HG03135 (cell line): ENCODE measurements at regions not wholly inside any gene's neighbourhood (a gene's known extent, or its start where the extent isn't known, plus 50 kb on each side); places are given as distances from the start of the nearest gene placed in this dataset.

ENCODE experiments used
- ATAC-seq: cut with Tn5 transposase; IDR thresholded peaks from one replicate; pipeline ENCODE4 v1.9.1; 2021; ENCODE audit warnings: mild to moderate bottlenecking, moderate library complexity; ENCODE audit not compliant: unreplicated experiment

DNA sequence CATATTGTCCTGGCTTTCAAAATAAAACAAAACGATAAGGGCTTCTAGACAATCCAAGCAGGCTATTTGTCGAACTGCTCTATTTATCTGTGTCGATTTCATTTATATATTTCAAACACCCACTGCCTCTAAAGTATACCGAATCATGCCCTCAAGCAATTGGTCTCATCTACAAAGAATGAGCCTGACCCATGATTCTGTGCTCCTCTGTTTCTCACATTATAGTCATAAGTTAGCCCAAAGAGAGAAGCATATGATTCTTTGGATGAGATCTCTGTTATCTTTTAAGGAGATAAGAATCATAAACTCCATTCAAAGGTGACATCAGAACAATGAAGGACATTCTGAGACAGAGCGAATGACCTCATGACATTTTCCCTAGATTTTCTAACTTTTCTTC lies 191.1 kb downstream of the MAP2K6 start:
- no peak for ATAC-seq

DNA sequence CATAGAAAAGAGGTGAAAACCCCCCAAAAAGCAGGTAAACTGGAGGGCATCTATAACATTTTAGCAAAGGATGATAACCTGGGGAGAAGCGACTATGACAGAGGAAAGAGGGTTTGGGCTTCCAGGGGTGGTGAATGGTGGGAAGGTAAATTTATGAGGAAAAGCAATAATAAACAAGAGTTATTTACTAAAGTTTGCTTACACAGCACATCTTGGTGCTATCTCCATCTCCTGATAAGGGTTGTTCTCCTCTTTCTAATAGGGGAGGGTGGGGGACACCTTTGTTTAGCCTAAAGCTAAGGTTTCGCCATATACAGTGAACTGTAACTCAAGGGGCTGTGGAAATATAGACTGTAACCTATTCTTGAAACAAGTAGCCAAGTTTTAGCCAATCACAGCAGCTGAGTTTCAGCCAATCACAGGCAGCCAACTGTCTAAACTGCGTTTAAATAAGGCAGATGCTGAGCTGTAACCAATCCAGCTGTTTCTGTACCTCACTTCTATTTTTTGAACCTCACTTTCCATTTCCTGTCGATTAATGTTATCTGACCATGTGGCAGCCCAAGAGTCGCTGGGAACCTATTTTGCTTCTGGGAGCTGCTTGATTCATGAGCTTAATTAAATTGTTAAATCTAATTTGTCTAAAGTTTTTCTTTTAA lies 191.8 kb downstream of the MAP2K6 start:
- no peak for ATAC-seq

DNA sequence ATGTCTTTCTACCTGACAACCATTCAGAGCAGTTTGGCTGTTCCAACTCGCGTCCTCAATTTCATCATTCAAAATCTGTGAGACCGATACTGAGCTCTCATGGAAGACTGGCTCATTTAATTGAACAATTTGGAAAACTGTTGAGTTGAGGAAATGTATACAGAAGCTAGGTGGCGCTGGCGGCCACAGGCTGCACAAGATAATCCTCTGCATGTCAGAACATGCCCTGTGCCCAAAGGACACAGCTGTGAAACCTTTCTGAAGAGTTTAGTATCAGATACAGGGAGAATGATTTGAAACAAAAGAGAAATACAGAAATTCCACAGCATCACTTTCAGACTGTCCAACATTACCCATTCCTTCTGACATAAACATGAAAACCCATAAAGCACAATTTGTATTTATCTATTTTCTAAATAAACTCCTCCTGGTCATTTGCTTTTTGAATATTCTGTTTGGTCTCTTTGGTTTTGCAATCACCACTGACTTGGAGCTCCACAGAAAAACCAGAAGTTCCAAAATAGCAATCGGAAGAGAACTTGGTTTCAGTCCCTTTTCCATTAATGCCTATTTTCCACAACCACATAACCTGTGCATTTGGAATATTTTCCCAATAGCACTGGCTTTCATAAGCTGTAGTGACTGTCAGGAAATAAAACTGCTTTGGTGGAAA lies 192.8 kb downstream of the MAP2K6 start:
- ATAC-seq = peak; percentile 83

GRCh38 chr17:69608141-69608540 lies 193.6 kb downstream of the MAP2K6 start:
- no peak for ATAC-seq

GRCh38 chr17:69608808-69609472 lies 194.4 kb downstream of the MAP2K6 start:
- ATAC-seq = no peak

DNA sequence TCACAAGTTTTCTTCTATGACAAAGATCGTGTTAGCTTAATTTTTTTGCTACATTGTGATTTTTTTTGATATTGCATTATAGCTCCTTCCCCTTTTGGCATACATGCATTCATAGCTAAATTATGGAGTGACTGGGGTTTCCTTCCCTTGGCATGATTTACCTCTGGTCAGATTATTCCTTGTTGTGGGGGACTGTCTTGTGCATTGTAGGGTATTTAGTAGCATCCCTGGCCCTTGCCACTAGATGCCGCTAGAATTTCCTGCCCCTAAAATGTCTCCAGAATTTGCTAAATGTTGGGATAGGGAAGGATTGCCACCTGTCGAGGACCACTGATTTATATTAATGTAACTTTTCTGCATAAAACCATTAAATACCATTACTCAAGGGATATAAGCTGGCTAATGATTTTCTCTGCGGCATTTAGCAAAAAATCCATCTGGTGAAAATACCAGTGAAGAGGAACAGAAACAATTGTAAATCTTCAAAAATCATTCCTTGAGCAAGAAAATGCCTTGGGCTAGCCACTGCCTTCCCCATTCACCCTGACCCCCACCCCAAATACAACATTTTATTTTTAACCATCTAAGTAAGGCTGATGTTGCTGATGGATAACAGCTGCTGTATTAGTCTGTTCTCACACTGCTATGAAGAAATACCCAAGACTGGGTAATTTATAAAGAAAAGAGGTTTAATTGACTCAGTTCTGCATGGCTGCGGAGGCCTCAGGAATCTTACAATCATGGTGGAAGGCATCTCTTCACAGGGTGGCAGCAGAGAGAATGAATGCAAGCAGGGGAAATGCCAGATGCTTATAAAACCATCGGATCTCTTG lies 195.2 kb downstream of the MAP2K6 start:
- no peak for ATAC-seq

- ATAC-seq = no peak
These were observed 205.9 kb downstream of the MAP2K6 start for GRCh38 chr17:69620363-69620762.

DNA sequence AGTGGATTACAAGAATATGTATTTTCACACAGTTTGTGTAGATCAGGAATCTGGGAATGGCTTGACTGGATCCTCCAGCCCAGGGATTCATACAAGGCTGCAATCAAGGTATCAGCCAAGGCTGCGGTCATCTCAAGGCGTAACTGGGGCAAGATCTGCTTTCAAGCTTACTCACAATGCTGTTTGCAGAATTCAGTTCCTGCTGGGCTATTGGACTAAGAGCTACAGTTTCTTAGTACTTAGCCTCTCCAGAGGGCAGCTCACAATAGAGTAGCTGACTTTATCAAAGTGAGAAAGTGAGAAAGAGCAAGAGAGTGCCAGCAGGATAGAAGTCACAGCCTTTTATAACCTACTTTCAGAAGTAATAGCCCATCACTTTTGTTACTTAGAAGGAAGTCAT lies 211.0 kb downstream of the MAP2K6 start:
- ATAC-seq = no peak

DNA sequence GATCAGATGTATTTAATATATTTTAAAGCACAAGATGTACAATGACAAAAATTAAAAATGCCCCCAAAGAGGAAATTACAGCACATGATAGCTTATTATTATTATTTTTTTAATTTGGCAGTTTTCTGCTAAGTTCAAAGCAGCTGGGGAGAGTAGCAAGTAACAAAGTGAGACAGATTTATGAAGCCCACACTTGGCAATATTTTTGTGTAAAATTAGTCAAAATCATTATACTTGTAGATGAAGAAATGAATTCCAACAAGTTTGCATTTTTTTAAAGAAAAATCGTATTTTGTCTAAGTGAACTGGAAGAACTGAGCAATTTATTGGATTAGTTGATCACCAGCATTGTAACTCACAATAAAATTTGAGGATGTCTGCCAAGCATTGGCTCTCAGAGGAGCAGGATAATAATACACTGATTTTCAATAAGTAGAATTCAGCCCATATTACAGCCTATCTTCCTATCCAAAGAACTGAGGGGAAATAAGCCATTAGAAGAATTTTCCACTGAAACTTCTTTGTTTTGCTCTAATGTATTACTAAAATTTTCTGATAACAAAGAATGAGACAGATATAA lies 215.6 kb downstream of the MAP2K6 start:
- ATAC-seq = no peak

DNA sequence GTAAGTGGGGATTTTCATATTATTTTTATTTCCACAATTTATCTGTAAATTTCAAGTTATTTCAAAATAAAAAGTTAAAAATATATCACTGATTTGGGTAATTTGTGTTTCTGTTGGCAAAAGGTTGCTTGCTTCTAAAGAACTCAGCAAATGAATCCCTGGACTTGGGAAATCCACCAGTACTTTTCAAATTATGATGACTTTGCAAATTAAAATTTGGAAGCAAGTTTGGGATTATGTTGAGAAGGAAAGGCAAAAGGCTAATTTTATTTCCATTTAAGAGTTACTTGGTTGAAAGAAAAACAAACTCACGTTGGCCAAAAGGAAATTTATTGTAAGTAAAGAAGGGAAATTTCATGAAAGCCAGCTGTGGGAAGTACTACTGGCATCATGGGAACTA lies 220.3 kb downstream of the MAP2K6 start:
- no peak for ATAC-seq

DNA sequence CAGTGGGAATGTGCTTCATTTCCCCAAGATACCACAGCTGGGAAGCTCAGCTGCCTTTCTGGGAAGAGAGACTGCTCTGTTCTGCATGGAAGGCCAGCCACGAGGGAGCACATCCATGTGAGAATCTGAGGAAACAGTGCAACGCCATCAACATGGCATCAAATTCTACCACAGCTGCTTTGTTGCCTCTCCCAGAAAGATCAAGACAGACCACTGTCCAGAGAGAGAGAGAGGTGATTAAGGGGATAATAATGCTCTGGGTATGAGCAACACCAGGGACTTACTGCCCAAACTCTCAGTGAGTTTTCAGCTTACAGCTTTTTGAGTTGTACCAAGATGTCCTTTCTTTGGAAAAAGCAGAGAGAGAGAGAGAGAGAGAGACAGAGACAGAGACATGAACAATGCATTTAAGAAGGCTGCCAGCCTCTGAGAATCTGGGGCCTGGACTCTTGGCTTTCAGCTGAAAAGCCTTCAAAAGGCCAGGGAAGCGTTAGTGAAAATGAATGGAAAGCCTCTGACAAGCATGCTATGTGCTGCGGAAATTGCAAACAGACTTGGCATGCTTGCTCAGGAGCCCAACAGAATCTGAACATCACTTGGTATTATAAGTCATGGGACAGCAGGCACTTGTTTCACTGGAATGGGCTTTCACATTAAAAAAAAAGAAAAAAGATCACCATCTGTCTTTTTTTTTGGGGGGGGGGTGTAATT lies 223.1 kb downstream of the MAP2K6 start:
- ATAC-seq = no peak

DNA sequence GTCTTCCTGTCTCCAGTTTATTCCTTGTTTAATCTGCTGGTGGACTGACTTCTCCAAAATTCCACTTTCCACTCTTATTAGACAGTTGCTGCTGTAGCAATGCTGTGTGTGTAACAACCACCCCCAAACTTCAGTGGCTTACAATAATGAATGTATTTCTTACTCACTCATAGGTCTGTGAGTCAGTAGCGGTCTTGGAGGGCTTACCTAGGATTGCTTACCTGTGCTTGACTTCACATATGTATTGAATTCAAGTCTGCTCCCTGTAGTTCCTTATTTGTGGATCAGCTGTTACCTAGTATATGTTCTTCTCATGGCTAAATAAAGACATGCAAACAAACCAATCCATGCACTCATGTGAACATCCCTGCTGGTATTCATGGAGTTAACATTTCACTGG lies 224.6 kb downstream of the MAP2K6 start:
- no peak for ATAC-seq

DNA sequence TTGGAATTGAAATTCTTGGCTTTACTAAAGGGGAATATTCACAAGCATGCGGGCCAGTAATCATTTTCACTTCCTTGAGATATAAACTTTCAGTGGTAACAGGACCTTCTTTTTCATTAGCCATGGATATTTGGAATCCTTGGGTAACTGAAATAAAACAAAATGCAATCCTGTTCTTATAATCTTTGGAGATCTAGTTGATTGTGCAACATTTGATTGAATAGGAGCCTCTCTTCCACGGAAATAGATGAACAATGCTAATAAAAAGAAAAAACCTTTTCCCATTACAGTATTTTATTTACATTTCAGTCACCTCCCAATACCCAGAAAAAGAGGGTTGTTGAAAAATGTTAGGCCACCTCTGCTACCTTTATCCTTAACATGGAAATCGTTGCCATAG lies 225.6 kb downstream of the MAP2K6 start:
- no peak for ATAC-seq

DNA sequence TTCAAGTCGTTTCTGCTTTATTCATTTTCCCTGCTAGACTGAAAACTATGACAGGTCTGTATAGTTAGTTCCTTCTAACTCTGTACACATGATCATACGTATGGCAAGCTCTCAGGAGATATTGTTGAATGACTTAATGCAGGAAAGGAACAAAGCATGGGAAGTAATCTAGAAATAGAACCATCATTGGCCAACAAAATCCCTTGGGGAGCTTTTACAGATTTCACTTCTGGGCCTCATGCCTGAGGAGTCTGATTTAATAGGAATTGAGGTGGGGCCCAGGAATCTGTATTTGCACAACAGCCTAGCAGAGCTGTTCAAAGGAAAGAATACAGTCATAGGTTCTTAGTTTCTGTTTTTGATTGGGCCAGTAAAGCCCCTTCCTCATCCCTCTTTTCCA lies 229.2 kb downstream of the MAP2K6 start:
- ATAC-seq = no peak

GRCh38 chr17:69646729-69647128 lies 232.2 kb downstream of the MAP2K6 start:
- no peak for ATAC-seq

DNA sequence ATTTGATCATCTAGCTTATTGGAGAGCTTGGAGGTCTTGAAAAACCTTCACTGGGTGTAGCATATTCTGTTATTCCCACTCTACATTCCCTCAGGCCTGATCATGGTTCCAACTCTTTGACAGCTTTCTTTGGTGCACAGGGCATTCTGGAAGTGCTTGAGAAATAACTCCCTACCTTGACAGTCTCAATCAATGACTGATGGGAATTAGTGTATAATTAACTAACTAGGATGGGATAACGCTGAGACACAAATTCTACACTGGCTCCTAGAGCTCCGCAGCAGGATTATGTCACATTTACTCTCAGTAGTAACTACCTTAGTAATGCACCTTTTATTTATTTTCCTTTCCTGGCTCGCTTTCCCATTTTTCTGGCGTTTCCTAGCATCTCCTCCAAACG lies 236.4 kb downstream of the MAP2K6 start:
- no peak for ATAC-seq

DNA sequence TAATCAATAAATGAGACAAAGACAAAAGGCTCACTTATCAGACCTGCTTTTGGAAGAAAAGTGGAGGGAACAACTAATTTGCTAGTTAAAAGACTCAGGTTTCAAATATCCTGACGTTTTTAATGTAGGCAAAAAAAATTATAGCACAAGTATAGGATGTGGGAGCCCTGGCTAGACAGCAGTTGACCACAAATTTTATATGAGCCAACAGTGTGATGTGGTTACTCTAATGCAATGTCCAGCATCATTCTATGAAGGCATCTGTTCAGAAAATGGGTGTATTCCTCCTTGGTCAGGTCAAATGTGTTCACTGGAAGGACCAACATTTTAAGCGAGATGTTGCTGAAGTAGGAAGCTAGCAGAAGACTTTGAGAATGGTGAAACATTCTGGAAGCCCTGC lies 237.4 kb downstream of the MAP2K6 start:
- no peak for ATAC-seq

- ATAC-seq = no peak
These were observed 240.7 kb downstream of the MAP2K6 start for GRCh38 chr17:69654981-69655855.

GRCh38 chr17:69655902-69656301 lies 241.4 kb downstream of the MAP2K6 start:
- ATAC-seq = no peak
